ENCODE measurements at regions not wholly inside any gene's neighbourhood (a gene's known extent, or its start where the extent isn't known, plus 50 kb on each side); places are given as distances from the start of the nearest gene placed in this dataset.

DNA sequence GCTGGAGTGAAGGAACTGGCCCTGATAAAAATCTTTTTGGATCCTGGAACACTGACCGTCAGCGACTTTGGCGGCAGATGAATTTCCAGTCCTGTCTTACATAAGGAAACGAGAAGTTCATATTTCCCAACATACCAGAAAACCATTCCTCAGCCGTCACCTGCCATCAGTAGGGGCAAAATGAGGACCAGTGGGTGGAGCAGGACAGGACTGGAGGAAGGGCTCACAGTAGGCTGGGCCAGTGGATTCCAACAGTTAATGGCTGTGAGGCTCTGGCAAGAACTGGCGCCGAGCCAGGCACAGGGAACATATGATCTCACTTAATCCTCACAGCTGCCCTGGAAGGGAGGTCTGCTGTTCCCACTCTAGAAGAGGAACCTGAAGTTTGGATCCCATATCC lies 67.2 kb upstream of the FAM181A start:
- TF ChIP-seq, protein P1, sequence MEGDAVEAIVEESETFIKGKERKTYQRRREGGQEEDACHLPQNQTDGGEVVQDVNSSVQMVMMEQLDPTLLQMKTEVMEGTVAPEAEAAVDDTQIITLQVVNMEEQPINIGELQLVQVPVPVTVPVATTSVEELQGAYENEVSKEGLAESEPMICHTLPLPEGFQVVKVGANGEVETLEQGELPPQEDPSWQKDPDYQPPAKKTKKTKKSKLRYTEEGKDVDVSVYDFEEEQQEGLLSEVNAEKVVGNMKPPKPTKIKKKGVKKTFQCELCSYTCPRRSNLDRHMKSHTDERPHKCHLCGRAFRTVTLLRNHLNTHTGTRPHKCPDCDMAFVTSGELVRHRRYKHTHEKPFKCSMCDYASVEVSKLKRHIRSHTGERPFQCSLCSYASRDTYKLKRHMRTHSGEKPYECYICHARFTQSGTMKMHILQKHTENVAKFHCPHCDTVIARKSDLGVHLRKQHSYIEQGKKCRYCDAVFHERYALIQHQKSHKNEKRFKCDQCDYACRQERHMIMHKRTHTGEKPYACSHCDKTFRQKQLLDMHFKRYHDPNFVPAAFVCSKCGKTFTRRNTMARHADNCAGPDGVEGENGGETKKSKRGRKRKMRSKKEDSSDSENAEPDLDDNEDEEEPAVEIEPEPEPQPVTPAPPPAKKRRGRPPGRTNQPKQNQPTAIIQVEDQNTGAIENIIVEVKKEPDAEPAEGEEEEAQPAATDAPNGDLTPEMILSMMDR (IDR thresholded peaks at IDR 0.05) = no peak
- TF ChIP-seq POLR2A (IDR thresholded peaks at IDR 0.05) = no peak

Measured in gastroesophageal sphincter (tissue), 3 donors.